Inferior parietal cortex (tissue), 1 donor: ENCODE measurements at regions not wholly inside any gene's neighbourhood (a gene's known extent, or its start where the extent isn't known, plus 50 kb on each side); places are given as distances from the start of the nearest gene placed in this dataset.

Experiments used
- DNase-seq: peaks from one replicate; pipeline ENCODE4 v3.0.0-alpha.2; 2016; ENCODE audit errors: extremely low spot score

DNA sequence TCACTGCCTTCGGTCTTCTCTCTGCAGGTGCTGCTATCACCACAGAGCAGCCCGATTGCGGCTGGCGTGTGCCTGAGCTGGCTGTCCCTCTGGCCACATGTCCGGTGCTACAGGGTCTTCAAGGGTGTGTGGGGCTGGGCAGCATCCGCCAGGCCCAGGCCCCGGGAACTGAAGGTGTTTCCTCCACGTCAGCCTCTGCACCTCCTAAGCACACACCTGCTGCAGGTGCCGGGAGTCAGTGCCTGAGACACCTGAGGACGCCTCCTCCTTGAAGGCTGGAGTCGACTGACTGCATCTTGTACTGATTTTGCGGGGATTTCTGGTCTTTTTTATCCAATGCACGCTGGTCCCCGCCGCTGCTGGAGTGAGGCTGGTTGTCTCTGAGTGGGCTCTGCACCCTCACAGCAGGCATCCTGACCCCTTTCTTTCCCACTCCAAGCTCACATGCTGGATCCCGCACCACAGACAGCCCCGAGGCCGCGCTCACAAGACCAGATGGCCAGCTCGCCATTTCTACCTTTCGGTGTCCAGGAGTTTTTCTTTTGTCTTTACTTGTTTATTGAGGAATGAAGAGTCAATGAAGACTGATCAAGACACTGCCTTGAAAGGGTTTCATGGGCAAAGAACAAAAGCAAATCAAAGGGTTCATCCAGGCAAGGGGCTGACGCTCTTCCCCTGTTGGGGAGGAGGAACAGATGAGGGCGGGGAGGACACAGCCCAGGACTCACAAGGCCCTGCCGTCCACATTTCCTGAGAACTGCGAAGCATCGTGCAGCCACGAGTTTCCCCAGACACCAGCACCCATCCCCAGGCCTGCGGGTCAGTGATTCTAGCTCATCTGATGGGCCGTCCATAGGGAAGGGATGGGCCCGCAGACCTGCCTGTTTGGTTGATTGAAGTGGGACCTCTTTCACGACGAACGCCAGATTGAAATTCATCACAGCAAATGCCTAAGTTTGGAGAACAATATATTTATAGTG, 203.8 kb upstream of the SOX1 start:
- no peak for DNase-seq

DNA sequence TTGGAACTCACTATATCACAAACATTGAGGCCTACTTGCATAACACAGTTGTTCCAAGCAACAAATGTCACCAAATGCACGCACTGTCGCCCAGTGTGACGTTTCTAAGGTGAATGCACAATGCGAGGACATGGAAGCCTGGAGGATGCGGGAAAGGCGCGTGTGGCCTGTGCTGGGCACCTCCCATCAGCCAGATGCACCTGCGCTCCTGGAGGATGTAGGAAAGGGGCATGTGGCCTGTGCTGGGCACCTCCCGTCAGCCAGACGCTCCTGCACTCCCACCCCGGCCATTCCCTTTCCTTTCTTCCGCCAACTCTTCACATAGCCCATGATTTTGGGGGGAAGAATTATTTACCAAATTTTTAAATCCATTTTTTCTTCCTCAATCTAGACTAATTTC, 202.4 kb upstream of the SOX1 start:
- DNase-seq, result no peak

DNA sequence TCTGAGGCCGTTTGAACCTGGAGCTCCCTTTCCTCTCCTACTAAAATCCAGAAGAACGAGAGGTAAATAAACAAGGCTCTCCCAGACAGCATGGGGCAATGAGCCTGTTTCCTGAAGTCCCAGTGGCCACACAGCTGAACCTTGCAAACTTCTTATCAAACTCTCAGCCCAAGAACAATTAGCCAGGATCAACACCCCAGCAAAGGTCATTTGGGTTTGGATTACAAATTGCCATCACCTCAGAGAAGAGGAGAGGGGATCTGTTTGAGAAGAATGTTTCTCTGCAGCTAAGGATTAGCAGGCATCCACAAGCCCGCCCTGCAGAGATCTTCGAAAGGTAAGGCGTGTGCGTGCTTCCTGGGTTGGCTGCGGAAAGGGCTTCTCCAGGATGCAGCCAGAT, 201.9 kb upstream of the SOX1 start:
- no peak for DNase-seq

DNA sequence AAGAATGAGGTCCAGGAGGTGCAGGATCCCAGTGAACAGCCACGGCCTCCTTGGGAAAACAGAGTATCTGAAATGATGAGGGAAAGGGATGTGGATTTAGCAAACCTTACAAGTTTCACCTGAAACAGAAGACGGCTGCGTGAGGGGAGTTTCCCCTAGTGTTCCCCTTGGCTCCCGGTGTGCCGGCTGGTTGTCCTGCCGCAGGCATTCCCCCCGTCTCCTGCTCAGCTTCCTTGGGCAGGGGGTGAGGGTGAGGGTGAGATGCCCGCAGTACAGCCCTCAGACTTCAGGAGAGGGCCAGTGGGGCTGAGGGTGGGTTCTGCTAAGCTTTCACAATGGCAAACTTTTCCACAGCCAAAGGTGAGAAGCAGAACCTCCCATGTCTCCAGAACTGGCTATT, 201.1 kb upstream of the SOX1 start:
- no peak for DNase-seq

DNA sequence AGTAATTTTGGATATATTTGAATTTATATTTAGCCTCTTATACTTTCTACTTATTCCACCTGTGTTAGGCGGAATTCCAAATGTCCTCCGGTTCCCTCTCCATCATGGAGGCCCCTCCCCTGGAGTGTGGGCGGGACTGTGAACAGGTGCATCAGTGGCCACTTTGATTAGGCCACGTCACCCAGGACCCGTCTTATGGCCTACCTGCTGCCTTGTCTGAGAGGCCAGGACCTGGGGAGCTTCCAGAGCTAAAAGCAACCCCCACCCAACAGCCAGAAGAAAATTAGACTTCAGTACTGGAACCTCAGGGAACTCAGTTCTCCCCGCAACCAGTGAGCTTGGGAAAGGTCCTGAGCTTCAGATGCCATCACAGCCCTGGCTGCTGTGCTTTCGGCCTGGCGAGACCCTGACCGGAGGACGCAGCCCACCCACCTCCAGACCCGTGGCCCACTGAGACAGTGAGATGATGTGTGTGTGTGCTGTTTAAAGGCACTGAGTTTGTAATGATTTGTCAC, 200.2 kb upstream of the SOX1 start:
- no peak for DNase-seq

DNA sequence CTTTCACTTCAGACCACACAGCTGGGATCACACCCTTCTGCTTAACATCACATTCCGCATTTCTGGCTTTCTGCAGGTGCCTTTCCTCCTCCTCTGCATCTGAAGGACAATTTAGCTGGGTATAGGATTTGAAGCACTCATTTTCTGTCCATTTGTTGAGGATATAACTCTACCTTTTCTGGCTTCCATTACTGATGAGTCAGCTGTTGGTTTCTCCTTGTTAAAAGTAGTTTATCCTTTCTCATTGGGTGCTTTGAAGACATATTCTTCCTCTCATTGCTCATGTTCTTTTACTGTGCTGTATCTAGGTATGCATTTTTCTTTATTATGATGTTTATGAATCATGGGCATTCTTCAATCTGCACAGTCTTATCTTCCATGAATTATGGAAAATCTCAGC, 199.3 kb upstream of the SOX1 start:
- DNase-seq, result no peak

DNA sequence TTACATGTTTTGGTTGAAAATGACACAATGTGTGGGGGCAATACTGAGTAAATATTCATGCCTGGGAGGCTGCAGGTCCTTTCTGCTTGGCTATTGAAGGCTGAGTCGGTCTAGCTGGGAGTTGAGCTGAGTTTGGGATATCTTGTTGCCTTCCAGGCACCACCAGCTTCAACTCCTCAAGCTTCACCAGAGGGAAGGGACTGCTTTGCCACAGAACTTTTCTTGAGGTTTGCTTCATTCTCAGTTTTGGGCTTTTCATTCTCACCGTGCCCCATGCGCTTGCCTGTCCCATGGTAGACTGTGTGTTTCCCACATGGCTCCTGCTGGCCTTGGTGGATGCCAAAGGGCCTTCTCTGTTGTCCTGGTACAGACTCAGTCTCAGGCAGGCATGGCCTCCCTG, 198.2 kb upstream of the SOX1 start:
- no peak for DNase-seq

DNA sequence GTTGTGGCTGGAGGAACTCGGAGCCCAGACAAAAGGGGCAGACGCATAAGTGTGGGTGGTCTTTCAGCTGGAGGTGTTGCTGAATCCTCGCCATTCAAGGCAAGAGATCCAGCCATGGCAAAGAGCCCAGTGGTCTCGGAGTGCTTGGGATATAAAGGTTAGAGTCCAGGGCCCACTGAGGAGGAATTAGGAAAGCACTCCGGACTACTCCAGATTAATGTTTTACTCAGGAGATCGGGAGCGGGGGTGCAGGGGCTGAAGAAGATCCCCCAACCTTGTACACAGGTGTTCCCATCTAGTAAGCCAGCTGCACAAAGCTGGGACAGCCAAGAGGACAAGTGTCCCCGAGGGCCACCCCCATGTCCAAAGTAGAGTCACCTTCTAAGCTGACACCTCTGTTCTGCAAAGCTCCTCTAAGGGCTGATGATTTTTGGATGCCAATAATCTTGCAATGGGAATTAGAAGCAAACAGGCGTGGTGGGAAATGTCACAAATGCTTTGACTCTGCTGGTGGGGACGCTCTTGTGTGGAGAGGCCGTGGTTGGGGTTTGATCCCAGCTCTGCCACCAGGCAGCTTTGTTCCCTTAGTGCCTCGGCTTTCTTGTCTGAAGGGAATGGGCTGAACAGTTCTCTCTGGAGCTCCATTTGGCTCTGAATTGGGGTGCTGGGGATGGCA, 194.3 kb upstream of the SOX1 start:
- no peak for DNase-seq

DNA sequence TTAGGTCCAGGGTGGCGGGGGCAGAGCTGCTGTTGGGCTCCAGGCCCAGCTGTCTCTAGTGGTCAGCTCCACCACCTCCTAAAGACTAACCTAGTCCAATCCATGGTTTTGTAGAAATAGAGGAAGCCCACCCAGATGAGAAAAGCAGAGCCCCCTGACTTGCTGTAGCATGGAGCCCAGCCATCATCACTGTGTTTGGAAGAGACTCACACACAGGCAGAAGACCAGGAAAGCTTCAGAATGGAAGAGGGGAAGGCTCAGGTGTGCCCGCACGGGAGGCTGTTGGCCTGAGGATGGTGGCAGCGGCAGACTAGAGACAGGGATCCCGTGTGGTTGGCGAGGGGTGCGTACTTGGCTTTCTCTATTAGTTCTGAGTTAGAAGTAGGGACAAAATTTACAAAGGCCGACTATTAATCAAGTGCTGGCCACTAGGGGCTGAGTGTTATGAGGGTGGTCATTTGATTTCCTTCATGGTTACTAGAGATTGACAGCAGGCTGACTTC, 193.2 kb upstream of the SOX1 start:
- no peak for DNase-seq

DNA sequence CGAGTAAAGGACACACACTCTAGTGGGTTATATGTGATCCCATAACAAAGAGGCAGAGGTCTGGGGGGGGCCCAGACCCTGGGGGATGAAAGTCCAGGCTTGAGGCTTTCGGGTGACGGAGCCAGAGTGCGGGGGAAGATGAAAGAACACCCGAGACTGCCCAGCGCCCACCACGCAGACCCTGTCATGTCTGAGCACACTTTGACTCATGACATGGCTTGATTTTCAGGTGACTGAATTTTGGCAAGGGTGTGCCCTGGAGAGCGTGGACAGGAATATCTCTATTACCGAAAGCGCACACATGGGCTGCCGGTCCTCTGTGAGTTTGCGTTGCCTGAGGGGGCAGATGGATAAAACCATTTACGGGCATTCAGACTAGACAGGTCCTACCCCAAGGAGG, 192.0 kb upstream of the SOX1 start:
- DNase-seq, result no peak

DNA sequence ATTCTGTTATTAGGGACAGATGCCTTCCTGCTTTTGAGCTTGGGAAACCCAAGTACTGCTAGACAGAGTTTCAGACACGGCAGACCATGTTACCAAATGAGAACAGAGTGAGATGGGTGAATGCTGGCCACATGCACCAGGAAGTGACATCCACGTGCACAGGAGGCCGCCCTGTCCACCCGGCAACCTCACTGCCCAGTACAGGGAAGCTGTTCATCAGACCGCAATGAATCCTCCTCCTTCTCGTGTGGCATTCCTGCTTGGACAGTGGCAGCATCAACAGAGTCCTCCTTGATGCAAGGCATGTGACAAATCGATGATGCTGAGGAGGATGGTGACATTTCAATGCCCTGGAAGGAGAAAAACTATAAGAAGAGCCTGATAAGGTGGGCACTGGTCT, 191.0 kb upstream of the SOX1 start:
- no peak for DNase-seq

DNA sequence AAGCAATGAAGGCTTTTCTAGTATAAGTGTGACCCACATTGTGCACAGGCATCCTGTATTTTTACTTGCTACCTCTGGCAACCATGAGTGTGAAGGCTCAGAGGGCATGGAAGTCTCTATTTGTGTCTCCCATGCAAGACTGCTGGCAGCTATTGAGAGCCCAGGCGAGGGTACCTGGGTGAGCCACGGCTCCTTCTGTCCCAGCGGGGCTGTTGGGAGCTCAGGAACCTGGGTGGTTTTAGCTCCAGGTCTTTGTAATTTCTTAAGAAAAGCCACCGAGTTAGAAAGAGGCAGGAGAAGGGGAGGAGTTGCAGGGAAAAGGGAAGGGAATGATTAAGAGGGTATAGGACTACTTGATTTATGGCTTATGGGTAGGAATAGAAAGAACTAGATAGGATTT, 190.4 kb upstream of the SOX1 start:
- no peak for DNase-seq

DNA sequence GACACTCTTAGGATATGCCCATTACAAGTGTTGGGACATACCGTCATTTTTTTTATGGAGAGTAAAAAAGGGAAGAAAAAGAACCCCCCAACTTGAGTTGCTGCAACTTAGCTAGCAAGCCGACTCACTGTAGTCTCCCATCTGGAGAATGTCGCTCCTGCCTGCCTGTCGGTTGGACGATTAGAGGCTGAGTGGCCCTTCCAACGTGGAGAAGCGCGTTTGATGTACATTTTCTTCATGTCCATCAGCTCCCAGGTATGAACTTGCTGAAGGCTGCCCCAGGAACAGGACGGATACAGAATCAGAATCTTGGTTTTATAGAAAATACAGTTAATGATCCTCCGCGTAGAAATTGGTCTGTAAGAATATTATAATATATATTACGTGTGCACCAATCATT, 189.0 kb upstream of the SOX1 start:
- no peak for DNase-seq

DNA sequence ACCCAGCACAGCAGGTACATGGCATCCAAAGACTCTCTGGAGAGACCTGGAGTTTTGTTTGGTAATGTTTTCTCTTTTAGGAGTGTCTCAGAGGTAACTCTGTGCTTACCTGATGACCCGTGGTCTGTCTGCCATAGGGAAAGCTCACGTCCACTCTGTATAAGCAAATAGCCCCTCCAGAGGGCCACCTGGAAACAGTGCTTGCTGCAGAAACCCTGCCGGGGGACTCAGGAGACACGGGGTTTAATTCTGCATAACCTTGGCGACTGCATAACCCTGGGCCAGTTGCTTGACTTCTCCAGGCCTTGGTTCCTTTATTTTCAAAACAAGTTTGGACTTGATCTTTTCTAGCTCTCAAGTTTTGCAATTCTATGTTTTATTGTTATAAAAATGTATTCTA, 187.2 kb upstream of the SOX1 start:
- DNase-seq, result no peak

DNA sequence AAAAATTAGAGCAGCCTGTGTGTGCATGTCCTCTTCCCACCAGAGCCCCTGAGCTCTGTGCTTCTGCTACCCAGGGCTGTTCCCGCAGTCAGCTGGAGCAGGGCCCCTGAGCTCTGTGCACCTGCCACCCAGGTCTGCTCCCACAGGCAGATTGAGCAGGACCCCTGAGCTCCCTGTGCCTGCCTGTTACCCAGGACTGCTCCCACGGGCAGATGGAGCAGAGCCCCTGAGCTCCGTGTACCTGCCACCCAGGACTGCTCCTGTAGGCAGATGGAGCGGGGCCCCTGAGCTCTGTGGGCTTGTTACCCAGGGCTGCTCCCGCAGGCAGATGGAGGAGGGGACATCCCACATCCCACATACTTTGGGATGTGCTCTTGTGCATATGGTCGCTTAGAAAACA, 186.8 kb upstream of the SOX1 start:
- no peak for DNase-seq

DNA sequence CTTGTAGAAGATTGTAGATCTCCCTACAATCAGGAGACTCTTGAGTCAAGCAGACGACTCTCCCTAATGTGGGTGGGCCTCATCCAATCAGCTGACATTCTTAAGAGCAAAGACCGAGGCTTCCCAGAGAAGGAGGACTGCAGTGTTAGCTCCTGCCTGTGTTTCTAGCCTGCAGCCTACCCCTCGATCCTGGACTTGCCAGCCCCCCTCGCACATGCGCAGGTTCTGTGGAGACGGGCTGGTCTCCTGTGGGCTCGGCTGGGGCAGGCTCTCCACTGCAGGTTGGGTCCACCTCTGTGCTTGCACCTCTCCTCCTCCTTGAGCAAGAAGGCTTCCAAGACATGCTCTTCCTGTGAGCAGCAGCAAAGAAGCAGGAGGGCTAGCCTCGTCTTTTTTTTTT, 185.2 kb upstream of the SOX1 start:
- no peak for DNase-seq

DNA sequence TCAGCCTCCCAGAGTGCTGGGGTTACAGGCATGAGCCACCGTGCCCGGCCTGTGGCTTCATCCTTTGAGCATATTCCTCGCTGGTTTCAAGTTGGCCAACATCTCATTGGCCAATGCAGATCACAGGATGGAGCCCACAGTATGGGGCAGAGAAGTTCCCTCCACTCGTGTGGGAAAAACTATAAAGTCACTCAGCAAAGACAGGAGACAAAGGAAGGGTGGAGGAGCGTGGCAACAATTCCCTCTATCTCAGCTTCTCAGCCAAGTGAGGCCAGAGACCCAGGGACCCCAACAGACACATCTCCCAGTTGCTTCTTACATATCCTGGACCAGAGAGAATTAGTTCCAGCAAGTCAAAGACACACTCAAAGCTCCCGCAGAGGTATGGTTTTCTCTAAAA, 184.6 kb upstream of the SOX1 start:
- DNase-seq, result no peak

DNA sequence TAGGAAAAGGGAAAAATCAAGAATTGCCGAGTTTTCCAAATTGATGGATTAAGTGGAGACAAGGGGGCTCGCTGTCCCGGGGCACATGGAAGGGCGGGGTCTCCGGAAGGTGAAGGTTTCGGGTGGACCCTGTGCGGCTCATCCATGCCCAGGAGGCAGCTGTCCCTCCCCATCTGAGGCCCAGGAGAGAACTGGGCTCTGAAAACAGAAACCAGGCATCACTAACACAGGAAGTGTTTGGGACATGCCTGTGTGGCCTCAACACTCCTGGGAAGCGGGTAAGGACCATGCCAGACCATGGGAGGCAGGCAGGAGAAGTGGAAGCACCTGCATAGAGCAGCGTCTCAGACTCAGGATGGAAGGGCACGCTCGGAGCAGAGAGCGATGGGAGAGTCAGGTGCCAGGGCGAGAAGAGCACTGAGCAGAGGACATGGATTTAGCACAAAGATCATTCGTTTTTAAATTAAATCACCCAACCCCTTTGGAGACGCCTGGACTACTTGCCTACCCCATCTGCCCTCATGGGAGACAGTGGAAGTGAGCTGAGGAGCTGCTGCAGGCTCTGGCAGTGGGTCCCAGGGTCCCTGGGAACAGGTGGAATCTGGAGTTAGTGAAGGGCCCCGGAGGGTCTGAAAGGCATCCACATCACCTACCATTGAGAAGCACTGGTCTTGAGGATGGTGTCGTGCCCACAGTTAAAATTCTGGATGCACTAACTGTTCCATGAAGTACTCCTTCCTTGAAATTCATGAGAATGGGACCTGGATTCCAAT, 183.2 kb upstream of the SOX1 start:
- DNase-seq, result no peak

DNA sequence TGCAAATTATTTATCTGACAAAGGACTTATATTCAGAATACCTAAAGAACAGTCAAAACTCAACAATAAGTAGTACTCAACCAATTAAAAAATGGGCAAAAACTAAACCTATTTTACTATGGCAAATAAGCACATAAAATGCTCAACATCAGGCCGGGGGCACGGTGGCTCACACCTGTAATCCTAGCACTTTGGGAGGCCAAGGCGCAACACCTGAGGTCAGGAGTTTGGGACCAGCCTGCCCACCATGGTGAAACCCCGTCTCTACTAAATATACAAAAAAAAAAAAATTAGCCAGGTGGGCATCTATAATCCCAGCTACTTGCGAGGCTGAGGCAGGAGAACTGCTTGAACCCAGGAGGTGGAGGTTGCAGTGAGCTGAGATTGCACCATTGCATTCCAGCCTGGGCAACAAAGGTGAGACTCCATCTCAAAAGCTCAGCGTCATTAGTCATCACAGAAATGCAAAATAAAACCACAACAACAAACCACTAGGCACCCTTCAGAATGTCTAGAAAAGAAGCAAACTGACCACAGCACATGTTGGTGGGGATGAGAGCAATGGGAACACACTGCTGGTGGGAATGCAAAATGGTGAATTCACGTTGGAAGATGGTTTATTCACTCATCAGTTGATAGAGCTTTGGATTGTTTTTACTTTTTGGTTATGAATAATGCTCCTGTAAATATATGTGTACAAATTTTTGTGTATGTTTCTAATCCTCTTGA, 180.6 kb upstream of the SOX1 start:
- DNase-seq, result no peak

DNA sequence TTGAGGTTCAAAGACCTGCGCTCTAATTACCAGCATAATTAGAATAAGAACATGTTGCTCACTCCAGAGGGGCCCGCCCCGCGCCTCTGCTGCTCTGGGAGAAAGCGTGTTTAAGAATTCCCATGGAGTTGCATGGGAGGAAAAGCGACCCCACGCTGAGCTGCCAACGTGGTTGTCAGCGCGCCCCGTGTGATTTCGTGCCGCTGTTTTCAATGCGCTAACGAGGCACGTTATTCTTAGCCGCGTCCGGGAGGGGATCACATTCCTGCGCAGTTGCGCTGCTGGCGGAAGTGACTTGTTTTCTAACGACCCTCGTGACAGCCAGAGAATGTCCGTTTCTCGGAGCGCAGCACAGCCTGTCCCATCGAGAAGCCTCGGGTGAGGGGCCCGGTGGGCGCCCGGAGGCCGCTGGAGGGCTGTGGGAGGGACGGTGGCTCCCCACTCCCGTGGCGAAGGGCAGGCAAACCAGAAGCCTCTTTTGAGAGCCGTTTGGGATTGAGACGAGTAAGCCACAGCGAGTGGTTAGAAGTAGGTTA, 173.8 kb upstream of the SOX1 start:
- peak; percentile 17 for DNase-seq
